ENCODE measurements at regions not wholly inside any gene's neighbourhood (a gene's known extent, or its start where the extent isn't known, plus 50 kb on each side); places are given as distances from the start of the nearest gene placed in this dataset.

DNA sequence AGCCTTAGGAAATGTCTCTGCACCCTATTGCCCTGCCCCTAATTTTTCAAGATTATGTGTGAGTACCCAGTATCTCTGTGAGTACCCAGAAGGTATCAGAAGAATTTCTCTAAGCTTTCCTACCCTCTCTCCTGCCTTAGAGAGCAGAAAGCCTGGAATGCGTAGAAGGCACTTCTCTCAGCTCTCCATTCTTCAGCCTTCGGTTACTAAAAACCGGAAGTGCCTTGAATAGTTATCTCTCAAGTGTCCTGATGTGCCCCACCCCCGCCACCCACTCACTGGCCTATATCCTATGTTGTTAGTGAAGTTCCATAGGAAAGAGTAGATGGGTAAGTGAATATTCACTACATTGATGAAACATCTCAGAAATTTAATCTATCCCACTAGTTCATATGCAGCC, 210.7 kb upstream of the CDH10 start:
- intact Hi-C loops (cut with DNase I; ENCODE audit: low total_unique reads) = no loop called here
- TF ChIP-seq, protein P1, sequence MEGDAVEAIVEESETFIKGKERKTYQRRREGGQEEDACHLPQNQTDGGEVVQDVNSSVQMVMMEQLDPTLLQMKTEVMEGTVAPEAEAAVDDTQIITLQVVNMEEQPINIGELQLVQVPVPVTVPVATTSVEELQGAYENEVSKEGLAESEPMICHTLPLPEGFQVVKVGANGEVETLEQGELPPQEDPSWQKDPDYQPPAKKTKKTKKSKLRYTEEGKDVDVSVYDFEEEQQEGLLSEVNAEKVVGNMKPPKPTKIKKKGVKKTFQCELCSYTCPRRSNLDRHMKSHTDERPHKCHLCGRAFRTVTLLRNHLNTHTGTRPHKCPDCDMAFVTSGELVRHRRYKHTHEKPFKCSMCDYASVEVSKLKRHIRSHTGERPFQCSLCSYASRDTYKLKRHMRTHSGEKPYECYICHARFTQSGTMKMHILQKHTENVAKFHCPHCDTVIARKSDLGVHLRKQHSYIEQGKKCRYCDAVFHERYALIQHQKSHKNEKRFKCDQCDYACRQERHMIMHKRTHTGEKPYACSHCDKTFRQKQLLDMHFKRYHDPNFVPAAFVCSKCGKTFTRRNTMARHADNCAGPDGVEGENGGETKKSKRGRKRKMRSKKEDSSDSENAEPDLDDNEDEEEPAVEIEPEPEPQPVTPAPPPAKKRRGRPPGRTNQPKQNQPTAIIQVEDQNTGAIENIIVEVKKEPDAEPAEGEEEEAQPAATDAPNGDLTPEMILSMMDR (IDR thresholded peaks at IDR 0.05) = no peak
- TF ChIP-seq POLR2A (IDR thresholded peaks at IDR 0.05) = no peak
- DNase-seq (ENCODE audit: low spot score in 2 of 2) = no peak
- no peak overlapping the region for H3K4me3 ChIP-seq (ENCODE audit: low read depth, poor library complexity, severe bottlenecking)
- WGBS, 2 donors = 81 to 82% methylated on average over 4 of the region's 4 CpGs

DNA sequence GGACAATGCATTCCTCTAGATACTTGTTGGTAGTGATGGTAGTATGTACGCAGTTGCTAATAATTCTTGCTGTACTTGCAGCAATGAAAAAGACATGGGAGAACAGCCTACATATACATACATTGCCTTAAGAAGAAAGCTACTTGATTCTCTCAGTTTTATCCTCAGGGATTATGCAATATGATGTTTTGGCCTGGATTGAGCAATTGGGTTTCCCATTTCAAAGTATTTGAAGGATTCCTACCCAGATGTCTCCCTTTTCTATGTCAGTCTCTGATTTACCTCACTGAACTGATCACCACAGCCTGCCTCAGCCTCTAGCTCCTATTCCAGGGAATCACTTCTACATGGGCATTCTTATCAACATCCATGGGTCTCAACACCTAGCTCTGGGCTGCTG, 210.1 kb upstream of the CDH10 start:
- H3K4me3 ChIP-seq (ENCODE audit: low read depth, poor library complexity, severe bottlenecking) = no peak overlapping the region
- intact Hi-C loops (cut with DNase I; ENCODE audit: low total_unique reads) = no loop called here
- TF ChIP-seq, protein P1 (IDR thresholded peaks at IDR 0.05) = no peak
- TF ChIP-seq POLR2A (IDR thresholded peaks at IDR 0.05) = no peak
- WGBS, 2 donors = 89 to 94% methylated on average over 1 of the region's 1 CpG
- no peak for DNase-seq (ENCODE audit: low spot score in 2 of 2)

DNA sequence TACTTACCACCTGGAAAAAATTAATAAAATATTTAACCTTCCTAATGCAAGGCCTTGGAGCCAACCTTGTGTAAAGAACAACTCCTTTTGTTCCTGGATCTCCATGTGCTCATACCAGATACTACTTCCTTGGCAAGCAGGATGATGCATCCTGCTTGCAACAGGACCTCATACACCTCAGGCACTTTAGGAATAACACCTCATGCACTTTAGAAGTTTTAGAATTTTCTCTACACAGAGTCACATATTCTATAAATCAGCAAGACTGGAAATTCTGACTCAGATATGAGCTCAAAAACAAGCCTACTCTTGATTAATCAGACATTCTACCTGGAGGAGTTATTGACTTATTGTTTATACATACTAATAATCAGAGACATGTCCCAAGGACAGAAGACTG, 209.6 kb upstream of the CDH10 start:
- TF ChIP-seq, protein P1 (IDR thresholded peaks at IDR 0.05) = no peak
- intact Hi-C loops (cut with DNase I; ENCODE audit: low total_unique reads) = no loop called here
- no peak overlapping the region for H3K4me3 ChIP-seq (ENCODE audit: low read depth, poor library complexity, severe bottlenecking)
- DNase-seq (ENCODE audit: low spot score in 2 of 2) = no peak

DNA sequence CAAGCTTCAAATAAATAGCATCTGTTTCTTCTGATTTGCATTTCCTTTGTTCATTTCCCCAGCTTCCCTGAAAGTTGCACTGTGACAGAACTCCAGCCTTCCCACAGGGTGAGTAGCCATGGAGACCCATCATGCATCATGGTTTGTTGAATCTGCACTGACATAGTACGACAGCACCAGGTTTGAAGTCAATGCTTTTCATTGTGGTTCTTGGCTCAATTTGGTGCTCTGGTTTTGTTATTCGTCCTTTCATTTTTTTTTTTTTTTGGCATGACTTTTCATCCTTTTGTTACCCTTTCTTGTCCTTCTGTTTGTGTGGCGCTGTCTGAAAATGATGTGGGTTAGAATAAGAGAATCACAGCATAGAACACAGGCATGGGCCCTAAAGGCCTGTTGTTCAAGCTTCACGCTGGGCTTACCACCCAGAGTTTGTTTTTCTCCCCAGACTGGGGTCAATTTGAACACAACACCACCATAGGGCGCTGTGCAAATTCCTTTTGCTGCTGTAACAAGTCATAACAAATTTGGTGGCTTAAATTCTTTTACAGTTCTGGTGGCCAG, 206.2 kb upstream of the CDH10 start:
- intact Hi-C loops (cut with DNase I; ENCODE audit: low total_unique reads) = no loop called here
- WGBS, 2 donors = 60 to 70% methylated on average over 5 of the region's 5 CpGs
- DNase-seq (ENCODE audit: low spot score in 2 of 2) = no peak
- TF ChIP-seq, protein P1 (IDR thresholded peaks at IDR 0.05) = no peak
- no peak for TF ChIP-seq POLR2A (IDR thresholded peaks at IDR 0.05)
- H3K4me3 ChIP-seq (ENCODE audit: low read depth, poor library complexity, severe bottlenecking) = no peak overlapping the region

DNA sequence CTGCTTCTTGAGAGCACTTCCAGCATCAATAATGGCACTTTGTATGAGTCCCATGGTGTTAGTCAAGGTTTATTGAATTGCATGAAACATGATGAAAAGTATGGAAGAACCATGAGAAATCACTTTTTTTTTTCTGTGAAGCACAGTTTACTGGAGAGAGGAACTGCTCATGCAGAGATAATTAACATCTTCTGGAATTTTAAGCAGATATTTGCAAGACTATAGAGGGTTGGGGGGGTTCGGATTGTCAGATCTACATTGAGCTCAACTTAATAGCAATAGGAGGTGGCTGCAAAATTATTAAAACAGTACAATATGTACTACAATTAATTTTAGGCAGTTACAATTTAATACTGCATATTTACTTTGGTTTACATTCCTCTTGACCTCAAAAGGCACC, 204.4 kb upstream of the CDH10 start:
- intact Hi-C loops (cut with DNase I; ENCODE audit: low total_unique reads) = no loop called here
- TF ChIP-seq POLR2A (IDR thresholded peaks at IDR 0.05) = no peak
- TF ChIP-seq, protein P1 (IDR thresholded peaks at IDR 0.05) = no peak
- DNase-seq (ENCODE audit: low spot score in 2 of 2) = no peak
- WGBS, 2 donors = 72 to 74% methylated on average over 1 of the region's 1 CpG
- H3K4me3 ChIP-seq (ENCODE audit: low read depth, poor library complexity, severe bottlenecking) = no peak overlapping the region

DNA sequence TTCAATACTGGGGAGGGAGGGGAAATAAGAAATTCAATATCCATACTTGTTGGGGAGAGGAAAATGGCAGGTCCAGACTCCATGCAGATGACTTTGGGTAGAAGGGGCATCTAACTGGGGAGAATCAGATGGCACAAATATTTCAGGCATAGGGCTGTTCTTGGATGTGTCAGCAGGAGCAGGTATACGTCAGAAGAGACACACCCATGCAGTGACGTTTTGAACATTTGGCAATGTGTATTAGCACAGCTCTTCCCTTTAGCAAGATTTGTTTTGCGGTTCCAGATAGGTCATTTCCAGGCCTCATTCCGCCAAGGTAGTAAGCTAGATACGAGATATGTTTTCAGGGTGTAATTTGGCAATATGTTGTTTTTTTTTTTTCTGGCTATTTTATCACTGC, 187.2 kb upstream of the CDH10 start:
- H3K4me3 ChIP-seq (ENCODE audit: low read depth, poor library complexity, severe bottlenecking) = no peak overlapping the region
- intact Hi-C loops (cut with DNase I; ENCODE audit: low total_unique reads) = no loop called here
- no peak for DNase-seq (ENCODE audit: low spot score in 2 of 2)
- TF ChIP-seq, protein P1 (IDR thresholded peaks at IDR 0.05) = no peak
- TF ChIP-seq POLR2A (IDR thresholded peaks at IDR 0.05) = no peak
- WGBS, 2 donors = 62 to 68% methylated on average over 5 of the region's 5 CpGs

All from lower leg skin (tissue), 4 donors.